ENCODE measurements at regions not wholly inside any gene's neighbourhood (a gene's known extent, or its start where the extent isn't known, plus 50 kb on each side); places are given as distances from the start of the nearest gene placed in this dataset.

DNA sequence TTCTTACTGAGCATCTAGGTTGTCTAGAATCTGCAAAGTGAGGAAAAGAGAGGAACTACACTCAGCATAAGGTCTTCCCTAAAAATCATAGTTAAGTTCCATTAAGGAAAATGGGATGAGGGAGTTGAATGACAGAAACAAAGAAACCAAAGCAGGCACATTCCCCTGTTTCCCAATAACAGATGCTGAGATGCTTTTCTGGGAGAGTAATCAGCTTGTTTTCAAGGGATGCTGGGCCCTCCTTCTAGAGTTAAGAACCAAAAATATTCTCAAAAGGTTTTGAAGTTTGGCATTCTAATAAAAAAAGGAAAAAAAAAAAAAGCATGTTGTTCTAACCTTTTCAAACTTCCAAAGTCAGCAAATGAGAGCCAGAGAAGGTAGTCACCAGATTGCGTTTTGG, 105.2 kb upstream of the ZNF648 start:
- TF ChIP-seq, protein P1, sequence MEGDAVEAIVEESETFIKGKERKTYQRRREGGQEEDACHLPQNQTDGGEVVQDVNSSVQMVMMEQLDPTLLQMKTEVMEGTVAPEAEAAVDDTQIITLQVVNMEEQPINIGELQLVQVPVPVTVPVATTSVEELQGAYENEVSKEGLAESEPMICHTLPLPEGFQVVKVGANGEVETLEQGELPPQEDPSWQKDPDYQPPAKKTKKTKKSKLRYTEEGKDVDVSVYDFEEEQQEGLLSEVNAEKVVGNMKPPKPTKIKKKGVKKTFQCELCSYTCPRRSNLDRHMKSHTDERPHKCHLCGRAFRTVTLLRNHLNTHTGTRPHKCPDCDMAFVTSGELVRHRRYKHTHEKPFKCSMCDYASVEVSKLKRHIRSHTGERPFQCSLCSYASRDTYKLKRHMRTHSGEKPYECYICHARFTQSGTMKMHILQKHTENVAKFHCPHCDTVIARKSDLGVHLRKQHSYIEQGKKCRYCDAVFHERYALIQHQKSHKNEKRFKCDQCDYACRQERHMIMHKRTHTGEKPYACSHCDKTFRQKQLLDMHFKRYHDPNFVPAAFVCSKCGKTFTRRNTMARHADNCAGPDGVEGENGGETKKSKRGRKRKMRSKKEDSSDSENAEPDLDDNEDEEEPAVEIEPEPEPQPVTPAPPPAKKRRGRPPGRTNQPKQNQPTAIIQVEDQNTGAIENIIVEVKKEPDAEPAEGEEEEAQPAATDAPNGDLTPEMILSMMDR (conservative IDR thresholded peaks at IDR 0.05): no peak
- TF ChIP-seq ZFX (IDR thresholded peaks at IDR 0.05): no peak
